ENCODE measurements at regions not wholly inside any gene's neighbourhood (a gene's known extent, or its start where the extent isn't known, plus 50 kb on each side); places are given as distances from the start of the nearest gene placed in this dataset.
A peak's percentile ranks its signal among the peaks of the same experiment; 100 is the strongest.
"Not testable (repeated sequence)": the region's sequence is repeated elsewhere in the genome, so short reads cannot be mapped to it uniquely, and the experiment has no call there.

DNA sequence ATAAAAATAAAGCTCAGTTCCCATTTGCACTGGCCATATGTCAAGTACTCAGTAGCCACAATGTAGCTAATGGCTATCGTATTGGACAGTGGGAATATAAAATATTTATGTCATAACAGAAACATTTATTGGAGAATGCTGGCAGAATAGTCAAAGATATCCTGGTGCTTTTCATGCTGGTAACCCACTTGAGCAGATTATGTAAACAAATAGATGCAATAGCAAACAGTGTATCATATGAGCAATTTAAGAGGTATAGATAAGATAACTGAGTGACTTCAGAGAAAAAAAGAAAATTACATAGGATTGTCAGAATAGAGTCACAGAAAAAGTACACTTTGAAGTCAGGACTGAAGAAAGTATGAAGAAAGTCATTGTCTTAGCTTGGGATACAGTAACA is 426.6 kb downstream of the NDFIP2 start:
- DNase-seq, result no peak

GRCh38 chr13:79906345-79906744 is 425.4 kb downstream of the NDFIP2 start:
- no peak for DNase-seq

GRCh38 chr13:79905018-79905417 is 424.1 kb downstream of the NDFIP2 start:
- no peak for DNase-seq

DNA sequence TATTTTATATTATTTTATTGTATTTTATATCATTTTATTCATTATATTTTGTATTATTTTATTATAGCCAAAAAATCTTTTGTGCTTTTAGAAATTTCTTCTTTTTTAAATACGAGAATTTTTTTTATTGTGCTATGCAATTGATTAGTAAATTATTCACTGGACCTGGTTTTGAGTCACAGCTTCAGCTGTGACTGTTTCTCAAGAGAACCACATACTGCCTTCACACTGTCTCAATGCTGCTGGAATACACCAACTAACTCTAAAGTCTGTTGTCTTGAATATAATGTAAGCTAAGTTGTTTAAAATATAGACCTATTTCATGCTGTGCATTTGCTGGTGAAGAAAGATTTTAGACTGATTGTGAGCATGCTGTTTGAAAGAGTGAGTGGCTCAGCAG is 423.6 kb downstream of the NDFIP2 start:
- DNase-seq, result no peak

GRCh38 chr13:79901336-79901735 is 420.4 kb downstream of the NDFIP2 start:
- no peak for DNase-seq

DNA sequence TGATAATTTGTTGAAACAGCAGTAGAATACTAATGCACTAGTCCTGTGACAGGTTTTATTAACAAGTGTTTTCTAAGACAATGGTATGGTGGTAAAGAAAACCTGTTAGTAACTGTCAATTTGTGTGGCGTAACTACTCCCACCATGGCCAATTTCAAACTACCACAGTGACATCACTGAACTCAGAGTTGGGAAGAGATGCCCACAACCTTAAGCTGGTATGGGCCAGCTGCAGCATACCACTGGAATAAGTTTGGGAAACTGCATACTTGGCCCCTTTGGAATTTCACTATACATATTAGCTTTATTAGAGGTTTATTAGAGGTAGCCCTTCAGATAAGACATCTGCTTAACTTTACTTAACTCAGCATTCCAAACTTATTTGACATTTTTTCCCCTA is 419.4 kb downstream of the NDFIP2 start:
- DNase-seq, result no peak

DNA sequence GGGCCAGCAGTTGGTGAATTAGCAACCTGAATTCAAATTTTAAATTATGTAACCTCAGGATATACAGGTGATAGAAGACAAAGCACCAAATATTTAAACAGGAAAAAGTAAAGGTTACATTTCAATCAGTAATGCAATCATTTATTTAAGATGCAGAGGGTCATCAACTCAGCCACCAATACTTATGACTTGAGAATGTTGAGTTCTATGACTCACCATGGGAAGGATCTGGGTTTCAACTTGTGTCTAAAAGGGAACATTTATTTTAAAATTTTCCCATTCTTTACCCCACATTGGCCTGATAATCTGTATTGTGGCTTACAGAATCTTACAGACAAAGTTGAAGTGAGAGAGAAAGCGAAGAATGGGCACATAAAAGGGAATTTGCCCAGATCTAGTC is 418.0 kb downstream of the NDFIP2 start:
- DNase-seq, result no peak

GRCh38 chr13:79898202-79898826 is 417.4 kb downstream of the NDFIP2 start:
- DNase-seq, result no peak

- DNase-seq, result no peak
Measured at GRCh38 chr13:79896851-79897250, 415.9 kb downstream of the NDFIP2 start.

DNA sequence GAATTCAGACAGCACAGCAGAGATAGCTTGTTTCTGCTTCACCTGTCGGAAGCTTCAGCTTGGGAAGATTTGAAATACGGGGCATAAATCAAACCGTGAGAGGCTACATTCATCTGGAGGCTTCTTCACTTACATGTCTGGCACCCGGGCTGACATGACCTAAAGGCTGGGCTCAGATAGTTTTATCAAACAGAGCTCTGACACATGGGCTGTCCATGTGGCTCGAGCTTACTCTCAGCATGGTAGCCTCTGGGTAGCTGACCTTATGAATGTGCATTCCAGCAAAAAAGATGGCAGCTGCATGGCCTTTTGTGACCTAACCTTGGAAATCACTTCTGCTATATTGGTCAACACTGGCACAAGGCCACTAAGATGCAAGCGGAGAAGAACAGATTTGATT is 414.5 kb downstream of the NDFIP2 start:
- DNase-seq, result no peak

DNA sequence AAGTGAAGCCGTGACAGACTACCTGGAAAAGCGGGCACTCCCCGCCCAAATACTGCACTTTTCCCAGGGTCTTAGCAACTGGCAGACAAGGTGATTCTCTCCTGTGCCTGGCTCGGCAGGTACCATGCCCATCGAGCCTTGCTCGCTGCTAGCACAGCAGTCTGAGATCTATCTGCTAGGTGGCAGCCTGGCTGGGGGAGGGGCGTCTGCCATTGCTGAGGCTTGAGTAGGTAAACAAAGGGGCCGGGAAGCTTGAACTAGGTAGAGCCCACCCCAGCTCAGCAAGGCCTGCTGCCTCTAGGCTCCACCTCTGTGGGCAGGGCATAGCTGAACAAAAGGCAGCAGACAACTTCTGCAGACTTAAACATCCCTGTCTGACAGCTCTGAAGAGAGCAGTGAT is 406.3 kb downstream of the NDFIP2 start:
- not testable (repeated sequence) for DNase-seq

DNA sequence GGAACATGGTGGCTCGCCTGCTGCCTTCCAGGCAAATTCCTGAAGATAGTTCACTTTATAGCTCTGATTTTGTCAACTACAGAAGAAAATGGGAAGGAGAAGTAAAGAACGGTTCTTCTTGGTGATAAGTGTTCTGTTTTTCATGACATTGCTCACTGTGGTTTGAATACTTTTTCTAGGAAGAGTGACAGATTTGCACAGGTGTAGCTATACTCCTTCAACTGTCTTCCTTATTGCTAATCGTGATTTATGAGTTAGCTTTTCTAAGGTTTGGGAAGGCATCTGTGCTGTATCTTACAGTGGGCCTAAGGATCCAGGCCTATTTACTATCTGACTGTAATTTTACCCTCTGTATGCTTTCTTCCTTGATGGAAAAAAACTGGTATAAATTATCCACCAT is 405.6 kb downstream of the NDFIP2 start:
- no peak for DNase-seq

GRCh38 chr13:79884890-79885289 is 403.9 kb downstream of the NDFIP2 start:
- DNase-seq, result no peak

DNA sequence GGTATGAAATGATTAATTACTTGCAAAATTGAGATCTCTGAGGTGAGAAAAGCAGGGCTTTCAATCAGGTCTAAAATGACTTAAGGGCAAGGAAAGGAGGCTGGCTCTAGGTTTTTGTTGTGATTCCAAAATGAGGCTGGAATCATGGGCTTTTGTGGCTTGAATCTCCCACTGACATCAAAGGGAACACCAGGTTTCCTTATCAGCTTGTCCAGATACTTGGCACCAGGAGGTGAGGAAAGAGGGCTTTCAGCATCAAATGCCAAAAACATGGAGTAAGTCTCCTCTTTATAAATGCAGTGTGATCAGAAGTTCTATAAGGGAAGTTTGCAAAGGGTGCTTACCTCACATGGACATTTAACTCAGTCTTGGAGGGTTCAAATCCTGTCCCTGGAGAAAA is 402.3 kb downstream of the NDFIP2 start:
- no peak for DNase-seq

DNA sequence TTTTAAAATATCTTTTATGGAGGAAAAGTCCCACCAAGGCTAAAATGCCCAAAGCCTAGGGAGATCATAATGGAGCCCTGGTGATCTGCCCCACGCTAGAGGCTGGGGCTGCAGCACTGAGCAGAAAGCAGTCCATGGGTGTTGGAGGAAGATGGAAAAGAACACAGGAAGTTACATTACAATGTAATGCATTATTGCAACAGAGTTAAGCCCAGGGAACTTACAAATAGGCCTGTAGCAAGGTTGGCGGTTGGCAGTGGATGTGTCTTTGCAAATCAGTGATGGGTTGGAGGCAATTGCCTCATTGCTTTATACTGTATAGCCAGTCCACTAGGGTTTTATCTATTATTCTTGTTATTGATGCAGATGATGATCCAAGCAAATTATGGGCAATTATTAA is 399.9 kb downstream of the NDFIP2 start:
- DNase-seq, result no peak

- no peak for DNase-seq
Measured at GRCh38 chr13:79874396-79875360, 393.7 kb downstream of the NDFIP2 start.

- DNase-seq, result no peak
Measured at GRCh38 chr13:79871594-79871993, 390.6 kb downstream of the NDFIP2 start.

DNA sequence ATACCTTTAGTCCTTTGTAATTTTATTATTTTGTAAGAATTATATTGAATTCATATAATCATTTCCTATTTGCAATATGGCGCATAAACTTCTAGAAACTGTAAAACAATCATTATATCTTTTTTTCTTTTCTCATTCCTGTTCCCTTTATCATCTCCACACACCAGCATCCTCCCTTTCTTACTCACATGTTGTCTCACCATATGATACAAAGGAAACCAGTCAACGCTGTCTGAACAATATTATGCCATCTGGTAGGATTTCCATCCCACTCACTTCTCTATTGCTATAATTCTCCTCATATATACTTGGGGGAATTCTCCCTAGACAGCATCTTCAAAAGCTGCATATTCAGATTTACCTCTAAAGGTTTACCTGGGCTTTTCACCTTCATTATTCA is 389.8 kb downstream of the NDFIP2 start:
- DNase-seq, result no peak

- DNase-seq, result no peak
Measured at GRCh38 chr13:79870123-79870522, 389.2 kb downstream of the NDFIP2 start.

- DNase-seq, result peak; percentile 48
Measured at GRCh38 chr13:79869326-79869725, 388.4 kb downstream of the NDFIP2 start.

DNA sequence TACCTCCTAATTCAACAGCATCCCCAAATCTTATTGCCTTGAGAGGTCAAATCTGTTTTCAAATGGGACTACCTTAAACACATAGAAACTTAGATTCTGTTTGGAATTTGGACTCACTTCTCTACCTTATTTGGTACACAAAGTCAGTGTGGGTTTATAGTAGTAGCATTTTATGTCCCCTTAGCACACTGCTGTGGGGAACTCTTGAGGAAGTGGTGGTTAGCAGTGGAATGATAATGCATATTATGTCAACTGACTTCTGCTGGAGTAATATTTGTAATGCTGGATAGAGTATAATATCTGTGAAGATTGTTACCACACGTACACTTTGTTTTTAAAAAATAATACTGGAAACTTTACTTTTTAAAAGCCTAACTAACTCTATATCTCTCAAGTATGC is 386.3 kb downstream of the NDFIP2 start:
- no peak for DNase-seq

DNA sequence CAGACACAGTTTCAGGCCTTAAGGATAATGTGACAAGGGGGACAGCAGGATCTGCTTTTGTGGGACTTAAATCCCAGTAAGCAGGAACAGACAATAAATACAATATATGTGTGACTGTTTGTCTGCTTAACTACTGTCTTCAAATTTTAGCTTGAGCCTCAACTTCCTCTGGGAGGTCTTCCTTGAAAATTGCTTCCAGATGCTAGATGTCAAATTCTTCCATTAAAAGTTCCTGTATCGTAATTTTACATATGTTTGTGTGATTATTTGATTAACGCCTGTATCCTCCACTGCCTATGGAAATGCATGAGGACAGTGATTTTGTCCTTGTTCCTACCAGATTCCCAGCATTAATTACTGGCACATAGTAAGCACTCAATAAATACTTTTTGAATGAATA is 385.5 kb downstream of the NDFIP2 start:
- DNase-seq, result no peak

- no peak for DNase-seq
Measured at GRCh38 chr13:79862515-79862914, 381.6 kb downstream of the NDFIP2 start.

GRCh38 chr13:79861731-79862130 is 380.8 kb downstream of the NDFIP2 start:
- DNase-seq, result no peak

- no peak for DNase-seq
Measured at GRCh38 chr13:79860791-79861190, 379.8 kb downstream of the NDFIP2 start.
